ENCODE measurements at regions not wholly inside any gene's neighbourhood (a gene's known extent, or its start where the extent isn't known, plus 50 kb on each side); places are given as distances from the start of the nearest gene placed in this dataset.

GRCh38 chr6:138688580-138688979 lies 85.0 kb upstream of the CCDC28A start:
- no peak for DNase-seq (ENCODE audit: low read depth)
- TF ChIP-seq CTCF (IDR thresholded peaks at IDR 0.05; ENCODE audit: low read depth, low read length, missing control alignments), result no peak
- no peak overlapping the region for H3K4me3 ChIP-seq (ENCODE audit: low read depth, low read length)
- in situ Hi-C loops (cut with HindIII; ENCODE audit: low sequenced_read_pairs), result no loop called here

GRCh38 chr6:138689849-138690248 lies 83.7 kb upstream of the CCDC28A start:
- no peak for TF ChIP-seq CTCF (IDR thresholded peaks at IDR 0.05; ENCODE audit: low read depth, low read length, missing control alignments)
- in situ Hi-C loops (cut with HindIII; ENCODE audit: low sequenced_read_pairs), result no loop called here
- H3K4me3 ChIP-seq (ENCODE audit: low read depth, low read length), result no peak overlapping the region
- peak; percentile 59 for DNase-seq (ENCODE audit: low read depth)

- no peak for TF ChIP-seq CTCF (IDR thresholded peaks at IDR 0.05; ENCODE audit: low read depth, low read length, missing control alignments)
- DNase-seq (ENCODE audit: low read depth), result no peak
- in situ Hi-C loops (cut with HindIII; ENCODE audit: low sequenced_read_pairs), result no loop called here
- peak overlapping the region; percentile 83 for H3K4me3 ChIP-seq (ENCODE audit: low read depth, low read length)
Observed at GRCh38 chr6:138690975-138691594, 82.5 kb upstream of the CCDC28A start.

- in situ Hi-C loops (cut with HindIII; ENCODE audit: low sequenced_read_pairs), result no loop called here
- H3K4me3 ChIP-seq (ENCODE audit: low read depth, low read length), result peak overlapping the region; percentile 83
- DNase-seq (ENCODE audit: low read depth), result peak; percentile 60
- no peak for TF ChIP-seq CTCF (IDR thresholded peaks at IDR 0.05; ENCODE audit: low read depth, low read length, missing control alignments)
Observed at GRCh38 chr6:138691595-138692057, 81.9 kb upstream of the CCDC28A start.

DNA sequence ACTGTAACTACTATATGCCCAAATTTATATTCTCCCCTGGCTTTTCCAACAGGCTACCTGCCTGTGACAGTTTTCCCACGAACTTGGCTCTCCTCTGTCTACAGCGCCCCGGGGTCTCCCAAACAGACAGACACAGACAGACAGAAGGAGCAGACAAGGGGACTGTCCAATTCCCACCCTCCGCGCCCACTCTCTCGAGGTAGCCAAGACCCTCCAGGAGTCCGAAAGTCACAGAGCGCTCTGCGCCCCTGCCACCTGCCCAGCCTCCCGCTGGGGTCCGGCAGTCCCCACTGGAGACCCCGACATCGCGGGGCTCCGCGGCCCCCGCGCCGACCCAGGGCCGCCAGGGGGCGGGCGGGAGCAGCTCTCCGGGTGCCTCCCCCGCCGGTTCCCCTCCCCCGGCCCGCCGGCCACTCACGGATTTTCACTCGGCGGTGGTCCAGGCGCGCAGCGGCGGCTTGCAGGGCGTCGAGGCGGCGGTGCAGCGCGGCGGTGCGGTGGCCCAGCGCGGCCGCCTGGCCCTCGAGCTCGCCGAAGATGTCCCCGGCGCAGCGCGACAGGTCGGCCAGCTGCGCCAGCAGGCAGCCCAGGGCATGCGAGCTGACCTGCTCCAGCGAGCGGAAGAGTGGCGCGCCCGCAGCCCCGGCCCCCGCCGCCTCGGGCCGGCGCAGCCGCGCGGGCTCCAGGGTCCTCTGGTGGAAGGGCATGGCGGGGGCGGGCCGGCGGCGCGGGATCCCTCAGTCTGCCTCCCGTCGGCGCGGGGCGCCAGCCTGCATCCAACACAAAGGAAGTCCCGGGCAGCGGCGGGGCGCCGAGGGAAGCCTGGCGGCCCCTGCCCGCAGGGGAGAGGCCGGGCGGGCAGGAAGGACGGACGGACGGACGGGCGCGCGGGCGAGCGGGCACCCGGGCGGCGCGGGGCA lies 81.3 kb upstream of the CCDC28A start:
- peak overlapping the region; percentile 83 for H3K4me3 ChIP-seq (ENCODE audit: low read depth, low read length)
- in situ Hi-C loops (cut with HindIII; ENCODE audit: low sequenced_read_pairs), result no loop called here
- peak; percentile 68 for TF ChIP-seq CTCF (IDR thresholded peaks at IDR 0.05; ENCODE audit: low read depth, low read length, missing control alignments)
- DNase-seq (ENCODE audit: low read depth), result no peak

DNA sequence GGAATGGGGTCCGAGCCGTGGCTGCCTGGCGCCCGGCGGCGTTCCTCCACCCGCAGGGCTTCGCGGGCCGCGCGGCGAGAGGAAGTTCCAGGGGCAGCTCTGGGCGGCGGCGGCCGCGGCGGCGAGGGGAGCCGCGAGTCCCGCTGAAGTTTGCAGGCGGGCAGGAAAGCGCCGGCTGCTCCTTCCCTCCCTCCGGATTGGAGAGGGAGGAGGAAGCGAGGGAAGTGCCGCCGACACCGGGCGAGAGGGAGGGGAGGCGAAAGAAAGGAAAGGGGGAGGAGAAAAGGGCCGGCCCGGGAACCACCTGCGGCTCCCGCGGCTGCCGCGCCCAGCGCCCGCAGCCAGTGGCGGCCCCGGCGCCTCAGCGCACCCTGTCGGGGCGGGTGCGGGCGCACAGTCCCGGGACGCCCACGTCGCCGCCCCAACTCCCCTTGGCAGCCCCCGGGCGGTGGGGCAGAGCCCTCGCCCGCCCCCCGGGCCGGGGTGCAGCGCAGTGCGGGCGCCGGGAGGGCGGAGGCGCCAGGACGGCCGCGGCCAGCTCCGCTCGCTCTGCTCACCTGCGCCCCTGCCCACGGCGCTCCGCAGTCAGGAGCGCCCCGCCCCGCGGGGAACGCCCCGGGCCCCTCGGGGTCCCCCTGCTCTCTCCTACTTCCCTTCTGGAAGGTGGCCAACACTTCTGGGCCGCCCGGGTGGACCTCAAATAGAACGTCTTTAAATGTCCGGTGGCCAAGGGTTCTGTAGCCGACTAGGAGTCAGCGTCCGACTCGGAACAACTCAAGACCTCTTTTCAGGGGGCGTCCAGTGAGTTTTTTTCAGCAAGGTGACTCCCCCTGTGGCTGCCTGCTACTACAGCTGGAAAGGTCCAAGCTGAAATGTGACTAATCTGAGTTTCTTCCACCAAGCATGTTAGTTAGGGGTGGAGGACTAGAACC lies 80.3 kb upstream of the CCDC28A start:
- DNase-seq (ENCODE audit: low read depth), result peak; percentile 38
- in situ Hi-C loops (cut with HindIII; ENCODE audit: low sequenced_read_pairs), result no loop called here
- peak overlapping the region; percentile 83 for H3K4me3 ChIP-seq (ENCODE audit: low read depth, low read length)
- TF ChIP-seq CTCF (IDR thresholded peaks at IDR 0.05; ENCODE audit: low read depth, low read length, missing control alignments), result no peak

All from astrocyte of the cerebellum (primary cell).